ENCODE measurements at regions not wholly inside any gene's neighbourhood (a gene's known extent, or its start where the extent isn't known, plus 50 kb on each side); places are given as distances from the start of the nearest gene placed in this dataset.

- TF ChIP-seq CTCF (IDR thresholded peaks at IDR 0.05; ENCODE audit: borderline replicate concordance, extremely low read depth, low read length, poor library complexity, severe bottlenecking): no peak
- no peak for TF ChIP-seq EZH2 (IDR thresholded peaks at IDR 0.05; ENCODE audit: borderline replicate concordance, low read depth, low read length, severe bottlenecking)
Observed at GRCh38 chr18:78180741-78181140, 798.9 kb upstream of the SALL3 start.

Measured in DND-41 (cell line).